D341Med (cell line): ENCODE measurements at regions not wholly inside any gene's neighbourhood (a gene's known extent, or its start where the extent isn't known, plus 50 kb on each side); places are given as distances from the start of the nearest gene placed in this dataset.
"Not testable (repeated sequence)": the region's sequence is repeated elsewhere in the genome, so short reads cannot be mapped to it uniquely, and the experiment has no call there.

Experiments
- DNase-seq: peaks from one replicate; pipeline ENCODE4 v3.0.0; 2012; ENCODE audit warnings: low spot score

DNA sequence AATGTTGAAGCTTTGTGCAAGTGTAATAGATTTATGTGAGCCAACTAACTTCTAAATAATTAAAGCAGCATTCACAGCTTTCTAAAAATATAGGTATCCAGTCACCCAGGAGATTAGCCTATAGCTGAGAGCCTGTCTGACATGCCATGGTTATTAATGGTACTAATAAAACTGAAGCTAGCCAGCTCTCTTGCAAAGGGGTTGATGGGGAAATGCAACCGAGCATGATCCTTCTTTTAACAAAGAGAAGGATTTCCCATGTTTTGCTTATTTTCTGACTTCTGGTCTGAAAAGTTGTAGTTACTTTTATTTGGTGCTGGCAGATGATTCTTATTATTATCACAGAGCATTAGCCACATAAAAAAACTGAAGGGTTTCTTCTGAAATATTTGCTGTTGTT is 488.7 kb upstream of the CYLC2 start:
- no peak for DNase-seq

DNA sequence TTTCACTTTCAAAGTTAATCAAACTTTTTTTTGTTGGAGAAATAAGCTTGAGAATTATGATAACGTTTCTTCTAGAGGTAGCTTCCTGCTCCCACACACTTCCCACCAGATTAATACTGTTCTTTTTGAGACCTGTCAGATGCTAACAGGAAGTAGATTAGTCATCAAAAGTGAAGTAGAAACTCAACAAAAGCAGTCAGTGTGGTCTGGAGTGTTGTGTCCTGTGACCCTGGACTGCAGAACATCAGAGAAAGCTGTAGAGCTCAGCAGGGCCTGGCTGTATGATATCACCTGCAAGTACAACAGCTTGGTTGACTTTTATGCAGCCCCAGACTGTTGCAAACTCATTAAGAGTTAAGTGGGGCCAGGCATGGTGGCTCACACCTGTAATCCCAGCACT is 495.7 kb upstream of the CYLC2 start:
- DNase-seq, result no peak

DNA sequence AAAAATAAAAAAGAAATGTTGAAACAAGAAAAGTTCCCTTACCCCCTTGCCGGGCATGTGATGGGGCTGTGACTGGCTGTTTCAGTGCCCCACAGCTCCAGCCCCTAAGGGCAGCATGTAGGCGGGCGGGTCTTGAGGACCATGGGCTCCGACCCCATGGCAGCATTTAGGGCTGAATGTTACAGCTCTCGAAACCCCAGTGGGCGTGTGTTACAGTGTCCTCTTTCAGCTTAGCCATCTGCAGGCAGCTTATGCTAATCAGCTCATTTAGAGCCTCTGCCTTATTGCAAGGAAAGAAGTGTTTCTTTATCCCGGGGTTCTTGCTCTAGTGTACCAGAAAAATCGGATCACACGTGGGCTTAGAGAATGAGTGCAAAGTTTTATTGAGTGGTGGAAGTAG is 497.4 kb upstream of the CYLC2 start:
- DNase-seq, result peak; percentile 67

DNA sequence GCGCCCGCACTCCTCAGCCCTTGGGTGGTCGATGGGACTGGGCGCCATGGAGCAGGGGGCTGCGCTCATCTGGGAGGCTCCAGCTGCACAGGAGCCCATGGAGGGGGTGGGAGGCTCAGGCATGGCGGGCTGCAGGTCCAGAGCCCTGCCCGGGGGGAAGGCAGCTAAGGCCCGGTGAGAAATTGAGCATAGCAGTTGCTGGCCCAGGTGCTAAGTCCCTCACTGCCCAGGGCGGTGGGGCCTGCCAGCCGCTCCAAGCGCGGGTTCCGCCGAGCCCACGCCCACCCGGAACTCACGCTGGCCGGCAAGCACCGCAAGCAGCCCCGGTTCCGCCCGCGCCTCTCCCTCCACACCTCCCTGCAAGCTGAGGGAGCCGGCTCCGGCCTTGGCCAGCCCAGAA is 508.2 kb upstream of the CYLC2 start:
- DNase-seq, result not testable (repeated sequence)

DNA sequence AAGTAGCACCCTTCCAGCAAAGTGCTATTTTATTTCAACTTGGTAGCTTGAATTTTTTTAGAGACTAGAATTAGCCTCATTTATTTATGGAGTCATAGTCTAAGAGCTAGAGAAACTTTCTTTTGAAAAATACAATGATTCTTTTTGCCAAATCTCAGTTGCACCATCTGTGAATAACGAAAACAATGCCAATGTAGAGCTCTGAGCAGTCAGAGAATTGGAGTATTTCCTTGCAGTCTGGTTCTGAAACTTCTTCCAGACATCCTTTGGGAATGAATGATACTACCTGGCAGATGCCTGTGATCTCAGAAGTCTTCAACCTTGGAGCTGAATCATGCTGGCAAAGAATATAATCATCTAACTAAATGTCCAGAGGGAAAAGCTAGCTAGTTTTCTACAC is 511.5 kb upstream of the CYLC2 start:
- DNase-seq, result no peak

DNA sequence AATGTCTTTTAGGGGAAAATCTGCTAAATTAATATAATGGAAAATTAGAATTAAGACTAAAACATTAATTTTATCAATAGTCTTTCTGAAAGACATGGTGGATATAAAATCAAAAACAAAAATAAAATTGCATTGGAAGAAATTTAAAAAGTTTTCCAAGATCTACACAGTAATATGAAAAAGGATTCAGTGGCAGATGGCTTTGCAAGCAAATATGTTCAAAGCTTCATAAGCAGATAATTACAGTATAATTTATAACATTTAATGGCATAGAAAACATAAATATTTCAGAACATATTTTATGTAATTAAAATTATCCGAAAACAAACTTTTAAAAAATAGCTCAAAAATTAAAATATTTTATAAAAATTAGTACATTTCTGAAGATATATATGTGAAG is 512.4 kb upstream of the CYLC2 start:
- no peak for DNase-seq

DNA sequence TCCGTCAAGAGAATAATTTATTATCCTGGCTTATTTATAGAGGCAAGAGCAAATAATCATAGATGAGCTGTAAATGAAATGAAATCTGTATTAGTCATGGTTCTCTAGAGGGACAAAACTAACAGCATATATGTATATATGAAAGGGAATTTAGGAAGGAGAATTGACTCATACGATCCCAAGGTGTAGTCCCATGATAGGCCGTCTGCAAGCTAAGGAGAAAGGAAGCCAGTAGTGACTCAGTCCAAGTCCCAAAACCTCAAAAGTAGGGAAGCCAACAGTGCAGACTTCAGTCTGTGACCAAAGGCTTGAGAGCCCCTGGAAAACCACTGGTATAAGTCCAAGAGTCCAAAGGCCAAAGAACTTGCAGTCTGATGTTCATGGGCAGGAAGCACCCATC is 515.9 kb upstream of the CYLC2 start:
- no peak for DNase-seq

DNA sequence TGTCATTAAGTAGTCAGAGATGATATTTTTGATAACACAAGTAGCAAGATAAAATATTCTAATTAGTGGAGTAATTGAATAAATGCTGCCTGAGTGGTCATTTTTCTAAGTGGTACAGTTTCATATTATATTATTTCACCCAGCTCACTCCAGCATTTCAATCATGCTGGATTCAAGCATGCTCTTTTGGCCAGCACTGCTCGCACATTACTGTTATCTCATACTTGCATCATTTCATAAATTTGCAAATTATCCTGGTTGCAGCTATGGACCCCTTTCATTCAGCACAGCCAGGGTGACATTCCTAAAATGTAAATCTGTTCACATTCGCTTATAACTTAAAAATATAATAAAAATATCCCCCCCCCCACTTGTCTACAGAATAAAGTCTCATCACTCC is 520.8 kb upstream of the CYLC2 start:
- DNase-seq, result no peak

DNA sequence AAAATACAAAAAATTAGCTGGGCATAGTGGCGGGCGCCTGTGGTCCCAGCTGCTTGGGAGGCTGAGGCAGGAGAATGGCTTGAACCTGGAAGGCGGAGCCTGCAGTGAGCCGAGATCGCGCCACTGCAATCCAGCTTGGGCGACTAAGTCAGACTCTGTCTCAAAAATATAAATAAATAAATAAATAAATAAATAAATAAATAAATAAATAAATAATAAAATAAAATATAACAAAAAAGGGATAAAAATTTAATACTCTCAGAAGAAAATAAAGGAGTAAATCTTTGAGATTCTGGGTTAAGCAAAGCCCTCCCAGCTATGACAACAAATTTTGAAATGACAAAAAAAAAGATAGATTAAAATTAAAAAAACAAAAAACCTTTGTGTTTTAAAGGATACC is 525.7 kb upstream of the CYLC2 start:
- not testable (repeated sequence) for DNase-seq

DNA sequence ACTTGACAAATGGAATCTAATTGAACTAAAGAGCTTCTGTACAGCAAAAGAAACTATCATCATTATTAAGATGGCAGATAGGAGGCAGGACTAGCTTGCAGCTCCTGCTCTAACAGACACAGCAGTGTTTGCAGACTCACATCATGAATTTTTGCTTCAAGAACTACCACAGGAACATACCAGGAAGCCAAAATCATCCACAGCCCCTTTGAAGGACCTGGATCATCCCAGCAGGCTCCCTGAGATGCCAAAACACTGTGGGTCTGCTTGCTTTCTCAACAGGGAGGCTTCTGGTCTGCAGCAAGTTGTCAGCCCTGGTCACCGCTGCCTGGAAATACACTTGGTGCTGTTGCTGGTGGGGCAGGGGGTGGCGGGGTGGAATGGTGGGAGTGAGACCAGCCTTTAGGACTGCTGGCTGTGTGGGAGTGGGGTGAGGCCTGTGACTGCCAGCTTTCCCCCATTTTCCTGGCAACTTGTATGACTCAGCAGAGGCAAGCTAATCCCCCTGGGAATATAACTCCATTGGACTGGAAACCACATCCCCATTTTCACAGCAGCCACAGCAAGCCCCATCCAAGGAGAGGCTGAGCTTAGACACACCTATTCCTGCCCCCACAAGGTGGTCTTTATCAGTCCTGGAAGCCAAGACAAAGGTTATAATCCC is 533.8 kb upstream of the CYLC2 start:
- no peak for DNase-seq

DNA sequence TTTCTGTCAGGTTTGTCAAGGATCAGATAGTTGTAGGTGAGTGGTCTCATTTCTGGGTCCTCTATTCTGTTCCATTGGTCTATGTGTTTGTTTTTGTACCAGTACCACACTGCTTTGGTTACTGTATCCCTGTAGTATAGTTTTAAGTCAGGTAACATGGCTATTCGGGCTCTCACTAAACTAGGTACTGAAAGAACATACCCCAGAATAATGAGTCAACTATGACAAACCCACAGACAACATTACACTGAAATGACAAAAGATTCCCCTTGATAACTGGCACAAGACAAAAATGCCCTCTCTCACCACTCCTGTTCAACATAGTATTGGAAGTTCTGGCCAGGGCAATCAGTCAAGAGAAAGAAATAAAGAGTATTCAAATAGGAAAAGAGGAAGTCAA is 535.3 kb upstream of the CYLC2 start:
- no peak for DNase-seq

DNA sequence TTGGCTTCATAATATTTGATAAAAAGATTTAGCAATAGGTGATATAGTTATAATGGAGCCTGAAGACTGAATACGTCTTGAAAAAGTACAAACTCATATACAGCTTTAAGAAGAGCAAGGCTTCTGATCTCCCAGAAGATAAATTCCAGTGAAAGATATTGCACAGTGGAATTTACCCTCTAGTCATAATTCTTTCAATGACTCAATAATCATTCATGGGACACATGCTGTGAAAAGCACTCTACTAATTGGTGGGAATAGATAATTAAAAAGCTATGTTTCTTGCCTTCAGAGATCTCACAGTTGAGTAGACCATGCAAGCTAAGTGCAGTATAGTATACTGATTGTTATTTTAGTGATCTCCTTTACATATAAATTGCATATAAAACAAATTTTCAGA is 538.6 kb upstream of the CYLC2 start:
- DNase-seq, result no peak

DNA sequence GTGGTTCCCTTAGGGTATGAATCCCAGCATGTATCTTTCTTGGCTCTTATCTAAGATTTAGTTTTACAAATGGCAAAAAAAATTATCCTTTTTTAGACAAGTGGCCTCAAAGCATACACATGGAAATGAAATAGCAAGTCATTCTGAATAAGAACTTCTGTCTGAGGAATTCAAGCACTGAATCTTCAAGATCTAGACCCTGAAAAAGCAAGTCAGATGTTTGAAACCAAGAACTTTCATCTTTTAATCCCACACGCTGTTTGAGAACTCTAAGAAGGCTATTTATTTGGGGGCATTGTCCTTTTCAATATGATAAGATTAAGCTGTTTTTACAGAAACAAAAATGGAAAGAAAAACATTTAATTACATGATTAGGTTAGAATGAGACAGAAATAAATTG is 549.2 kb upstream of the CYLC2 start:
- no peak for DNase-seq

DNA sequence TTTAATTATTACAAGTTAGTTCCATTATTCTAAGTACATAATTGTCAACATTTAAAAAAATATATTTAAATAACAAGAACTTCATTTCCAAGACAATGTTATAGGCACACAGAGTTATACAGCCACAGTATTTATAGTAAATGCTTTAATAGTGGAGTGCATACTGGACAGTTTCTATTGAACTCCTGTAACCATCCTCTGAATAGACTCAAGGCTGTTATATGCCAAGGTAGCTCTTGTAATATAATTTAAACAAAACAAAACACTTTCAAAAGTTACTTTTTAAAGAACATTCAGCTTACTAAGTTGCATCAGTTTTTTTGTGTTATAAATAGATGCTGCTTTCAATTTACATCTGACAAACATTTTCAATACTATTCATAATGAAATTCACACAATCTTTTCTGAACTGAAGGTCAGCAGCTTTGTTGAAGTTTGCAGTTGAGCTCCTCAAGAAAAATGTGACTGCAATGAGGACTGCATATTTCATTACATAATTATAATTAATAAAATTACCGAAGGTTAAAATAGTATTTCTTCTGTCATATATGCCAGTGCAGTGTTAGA is 549.9 kb upstream of the CYLC2 start:
- DNase-seq, result no peak

DNA sequence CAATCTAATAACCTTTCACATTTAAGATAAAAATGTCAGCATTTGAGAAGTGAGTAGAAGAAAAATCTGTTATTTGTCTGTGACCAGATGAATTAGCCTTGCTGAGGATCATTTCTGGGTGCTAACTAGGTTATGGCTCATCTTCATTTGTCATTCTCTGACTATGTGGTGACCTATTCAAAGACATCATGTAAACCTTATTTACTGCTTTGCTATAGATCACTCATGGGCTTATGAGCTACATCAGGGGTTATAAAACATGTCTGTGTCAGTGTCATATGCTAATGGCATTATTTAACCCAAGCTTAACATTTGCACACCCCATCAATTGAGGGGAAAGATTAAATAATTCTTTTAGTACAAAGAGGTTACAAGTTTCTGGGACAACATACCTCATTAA is 555.5 kb upstream of the CYLC2 start:
- no peak for DNase-seq

DNA sequence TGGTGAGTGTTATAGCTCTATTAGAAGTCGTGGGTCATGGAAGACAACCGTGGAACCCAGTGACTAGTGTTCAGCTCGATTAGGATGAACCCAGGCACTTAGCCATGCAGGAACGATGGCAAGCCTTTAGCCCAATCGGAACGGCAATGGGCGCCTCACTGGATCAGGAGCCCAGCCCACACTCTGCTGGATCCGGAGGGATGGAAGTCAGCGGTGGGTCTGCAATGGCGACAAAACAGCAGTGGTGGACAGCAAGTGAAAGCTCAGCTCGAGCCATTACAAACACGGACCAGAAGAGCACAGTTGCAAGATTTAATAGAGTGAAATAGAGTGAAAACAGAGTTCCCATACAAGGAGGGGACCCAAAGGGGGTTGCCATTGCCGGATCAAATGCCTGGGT is 558.5 kb upstream of the CYLC2 start:
- DNase-seq, result not testable (repeated sequence)

DNA sequence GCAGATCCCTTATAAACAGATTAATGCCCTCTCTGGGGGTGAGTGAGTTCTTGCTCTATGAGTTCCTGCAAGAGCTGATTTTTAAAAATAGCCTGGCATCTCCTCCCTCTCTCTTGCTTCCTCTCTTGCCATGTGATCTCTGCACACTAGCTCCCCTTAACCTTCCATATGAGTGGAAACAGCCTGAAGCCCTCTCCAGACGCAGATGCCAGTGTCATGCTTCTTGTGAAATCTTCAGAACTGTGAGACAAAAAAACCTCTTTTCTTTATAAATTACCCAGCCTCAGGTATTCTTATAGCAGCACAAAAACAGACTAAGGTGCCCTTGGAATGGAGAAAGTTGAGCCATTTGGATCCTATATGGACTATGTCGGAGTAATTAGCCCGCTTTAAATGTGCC is 559.7 kb upstream of the CYLC2 start:
- no peak for DNase-seq

DNA sequence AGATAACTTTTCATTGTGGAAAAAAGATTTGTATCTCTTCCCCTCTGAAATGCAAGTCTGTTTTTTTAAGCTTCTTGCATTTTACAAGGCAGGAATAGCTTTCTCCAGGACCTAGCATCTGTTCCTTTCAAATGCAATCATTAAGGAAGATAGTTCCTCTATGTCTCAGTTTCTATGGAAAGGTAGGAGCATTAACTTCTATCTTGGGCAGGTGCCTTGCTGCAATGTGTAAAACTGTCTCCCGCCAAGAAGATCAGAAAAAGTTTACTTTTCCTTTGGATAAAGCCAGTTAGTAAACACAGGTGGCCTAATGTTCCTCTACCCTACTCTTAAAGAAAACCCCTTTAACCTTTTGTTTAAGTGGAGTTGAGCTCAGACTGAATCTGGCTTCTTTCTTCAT is 560.6 kb upstream of the CYLC2 start:
- DNase-seq, result no peak

DNA sequence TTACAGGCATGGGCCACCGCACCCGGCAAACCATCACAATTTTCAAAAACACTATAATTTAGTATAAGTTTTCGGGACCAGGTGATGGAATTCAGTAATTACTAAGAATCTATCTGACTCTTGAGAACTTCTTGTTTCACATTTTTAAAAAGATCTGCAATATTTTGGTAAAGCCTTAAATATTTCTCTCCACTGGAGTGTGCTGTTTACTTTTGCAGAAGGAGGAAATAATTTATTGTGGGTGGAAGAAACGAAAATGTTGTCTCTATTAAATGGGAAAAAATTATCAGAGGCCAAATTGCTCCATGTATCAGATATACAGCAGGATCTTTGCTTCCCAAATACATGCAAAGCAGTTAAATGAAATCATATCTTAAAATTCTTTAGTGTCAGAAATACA is 566.8 kb upstream of the CYLC2 start:
- no peak for DNase-seq

DNA sequence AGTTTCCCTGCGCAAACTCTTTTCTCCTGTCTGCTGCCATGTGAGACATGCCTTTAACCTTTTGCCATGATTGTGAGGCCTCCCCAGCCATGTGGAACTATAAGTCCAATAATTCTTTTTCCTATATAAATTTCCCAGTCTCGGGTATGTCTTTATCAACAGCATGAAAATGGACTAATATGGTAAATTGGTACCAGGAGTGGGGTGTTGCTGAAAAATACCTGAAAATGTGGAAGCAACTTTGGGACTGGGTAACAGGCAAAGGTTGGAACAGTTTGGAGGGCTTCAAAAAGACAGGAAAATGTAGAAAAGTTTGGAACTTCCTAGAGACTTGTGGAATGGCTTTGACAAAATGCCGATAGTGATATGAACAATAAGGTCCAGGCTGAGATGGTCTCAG is 578.9 kb upstream of the CYLC2 start:
- DNase-seq, result not testable (repeated sequence)

DNA sequence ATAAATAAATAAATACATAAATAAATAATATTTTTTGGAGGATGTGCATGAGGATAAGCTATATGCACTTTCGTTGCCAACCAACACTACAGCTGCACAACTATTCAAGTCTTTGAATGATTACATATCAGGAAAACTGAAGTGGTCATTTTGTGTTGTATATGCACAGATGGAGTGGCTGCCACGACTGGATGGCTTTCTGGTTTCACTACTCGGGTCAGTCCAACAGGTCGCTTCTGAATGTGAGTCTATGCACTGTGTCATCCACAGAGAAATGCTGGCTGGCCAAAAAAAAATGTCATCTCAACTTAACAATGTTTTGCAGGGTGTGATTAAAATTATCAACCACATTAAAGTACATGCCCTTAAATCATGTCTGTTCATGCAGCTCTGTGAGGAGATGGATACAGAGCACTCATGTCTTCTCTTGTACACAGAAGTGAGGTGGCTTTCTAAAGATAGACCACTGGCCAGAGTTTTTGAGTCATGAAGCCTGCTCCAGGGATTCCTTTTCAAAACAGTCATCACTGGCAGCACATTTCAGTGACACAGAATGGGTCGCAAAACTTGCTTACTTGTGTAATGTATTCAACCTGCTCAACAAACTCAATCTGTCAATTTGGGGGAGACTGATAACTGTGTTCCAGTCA is 589.8 kb upstream of the CYLC2 start:
- DNase-seq, result no peak

DNA sequence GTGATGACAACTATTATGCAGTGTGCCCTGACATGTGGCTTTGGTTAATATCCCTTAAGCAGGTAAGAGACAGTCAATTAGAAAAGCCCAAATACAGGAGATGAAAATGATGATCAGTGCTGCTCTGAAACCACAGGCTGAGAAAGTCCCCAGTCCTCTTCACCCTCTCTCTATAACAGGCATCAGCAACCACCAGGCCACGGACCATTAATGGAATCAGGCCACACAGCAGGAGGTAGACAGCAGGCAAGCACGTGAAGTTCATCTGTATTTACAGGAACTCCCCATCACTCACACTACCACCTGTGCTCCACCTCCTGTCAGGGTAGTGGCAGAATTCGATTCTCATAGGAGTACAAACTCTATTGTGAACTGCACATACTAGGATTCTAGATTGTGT is 591.6 kb upstream of the CYLC2 start:
- DNase-seq, result no peak

DNA sequence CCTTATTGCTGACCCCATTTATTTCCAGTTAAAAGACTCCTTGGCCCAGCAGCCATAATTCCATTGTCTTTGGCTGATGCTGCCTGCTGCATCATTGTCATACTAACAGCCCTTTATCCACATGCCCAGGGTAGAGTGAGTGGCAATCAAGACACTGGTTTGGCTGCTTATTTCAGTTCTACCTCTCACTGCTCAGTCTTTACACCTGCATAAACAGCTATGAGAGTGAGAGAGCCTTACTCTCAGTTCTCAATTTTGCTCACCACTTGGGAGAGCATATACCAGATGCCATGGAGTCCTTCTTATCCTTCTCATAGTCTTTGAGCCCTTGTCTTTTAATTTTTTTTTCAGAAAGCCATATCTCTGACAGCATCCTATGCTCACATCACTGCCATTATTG is 596.9 kb upstream of the CYLC2 start:
- no peak for DNase-seq

DNA sequence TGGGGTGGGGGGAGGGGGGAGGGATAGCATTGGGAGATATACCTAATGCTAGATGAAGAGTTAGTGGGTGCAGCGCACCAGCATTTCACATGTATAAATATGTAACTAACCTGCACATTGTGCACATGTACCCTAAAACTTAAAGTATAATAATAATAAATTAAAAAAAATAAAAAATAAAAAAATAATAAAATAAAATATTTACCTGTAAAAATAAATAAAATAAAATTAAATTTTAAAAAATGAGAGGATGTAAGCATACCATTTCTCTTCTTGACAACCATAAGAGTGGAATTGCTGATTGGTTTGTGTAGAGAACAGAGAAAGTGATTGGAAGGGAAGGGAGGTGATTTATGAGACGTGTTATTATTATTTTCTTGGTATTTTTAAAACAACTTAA is 609.5 kb upstream of the CYLC2 start:
- DNase-seq, result not testable (repeated sequence)
